ENCODE measurements at regions not wholly inside any gene's neighbourhood (a gene's known extent, or its start where the extent isn't known, plus 50 kb on each side); places are given as distances from the start of the nearest gene placed in this dataset.
A peak's percentile ranks its signal among the peaks of the same experiment; 100 is the strongest.

- TF ChIP-seq CTCF (IDR thresholded peaks at IDR 0.05; ENCODE audit: unreplicated experiment) = no peak
- ChIA-PET POLR2A (interaction anchor here (0.6 kb wide), 1 partner anchor 57 kb away, joined by 3 read pairs; no protein-coding TSS in a partner anchor), CTCF (interaction anchor here (0.6 to 1.0 kb wide), 2 partner anchors 63 to 1337 kb away, joined by 3 to 4 read pairs; no protein-coding TSS in a partner anchor)
- Mint-ChIP-seq H3K4me1 (ENCODE audit: insufficient read depth, unreplicated experiment) (peaks cover 40% of the 10 kb centered on the region), H3K9me3 (ENCODE audit: unreplicated experiment) (no peaks in the 10 kb centered on the region), H3K27me3 (ENCODE audit: insufficient read depth, unreplicated experiment) (peaks cover 8% of the 10 kb centered on the region), H3K27ac (ENCODE audit: low read depth, unreplicated experiment) (peak overlapping the region; percentile 13), H3K4me3 (ENCODE audit: unreplicated experiment) (no peak overlapping the region), H3K36me3 (ENCODE audit: insufficient read depth, unreplicated experiment) (no peaks in the 10 kb centered on the region)
- peak; percentile 78 for DNase-seq (ENCODE audit: unreplicated experiment)
- BruUV-seq (replicated peaks) = no TSS peak
- intact Hi-C loops (cut with micrococcal nuclease) = no loop called here
Measured at GRCh38 chr5:137560420-137560819, 61.3 kb upstream of the SPOCK1 start.

All from MCF 10A (cell line).